Brain pericyte (primary cell): ENCODE measurements at regions not wholly inside any gene's neighbourhood (a gene's known extent, or its start where the extent isn't known, plus 50 kb on each side); places are given as distances from the start of the nearest gene placed in this dataset.

Source experiments
- DNase-seq: peaks from one replicate; pipeline ENCODE4 v3.0.0-alpha.2; 2012; ENCODE audit warnings: low read depth, low spot score

- DNase-seq: no peak
Measured at GRCh38 chr9:13717322-13718054, 438.0 kb upstream of the MPDZ start.

GRCh38 chr9:13716601-13717321, 437.3 kb upstream of the MPDZ start:
- DNase-seq: no peak

- DNase-seq: no peak
Measured at GRCh38 chr9:13716090-13716489, 436.6 kb upstream of the MPDZ start.

- no peak for DNase-seq
Measured at GRCh38 chr9:13715430-13715829, 435.9 kb upstream of the MPDZ start.

- no peak for DNase-seq
Measured at GRCh38 chr9:13707612-13708576, 428.4 kb upstream of the MPDZ start.

GRCh38 chr9:13705918-13706317, 426.4 kb upstream of the MPDZ start:
- peak; percentile 80 for DNase-seq

- no peak for DNase-seq
Measured at GRCh38 chr9:13705373-13705772, 425.9 kb upstream of the MPDZ start.

GRCh38 chr9:13690595-13690994, 411.1 kb upstream of the MPDZ start:
- DNase-seq: no peak

GRCh38 chr9:13689925-13690324, 410.4 kb upstream of the MPDZ start:
- no peak for DNase-seq

DNA sequence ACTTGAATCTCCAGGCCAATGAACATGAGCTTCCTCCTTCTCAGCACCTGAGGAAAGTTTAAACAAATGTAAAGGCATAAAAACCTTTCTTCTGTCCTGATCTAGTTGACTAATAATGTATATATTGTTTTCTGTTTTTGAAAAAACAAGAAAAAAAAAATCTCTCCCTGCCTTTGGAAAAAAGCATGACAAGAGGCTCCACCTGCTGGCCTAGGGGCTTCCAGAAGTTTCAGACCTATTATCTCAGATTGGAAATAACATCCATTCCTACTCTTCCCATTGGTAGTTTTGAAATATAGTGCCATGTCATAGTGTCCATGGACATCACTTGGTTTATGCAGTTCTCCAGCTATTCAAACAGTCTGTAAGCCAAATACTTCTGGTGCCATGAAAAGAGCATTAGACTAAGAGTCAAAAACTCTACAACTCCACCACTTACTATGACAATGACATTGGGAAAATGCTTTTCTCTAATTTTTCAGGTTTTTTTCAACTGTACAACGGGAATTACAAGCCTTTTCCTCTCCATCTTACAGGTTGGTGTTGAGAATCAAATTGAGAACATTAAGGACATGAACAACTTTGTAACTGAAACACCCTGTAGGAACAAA, 409.6 kb upstream of the MPDZ start:
- DNase-seq: no peak

- peak; percentile 36 for DNase-seq
Measured at GRCh38 chr9:13688223-13688989, 408.9 kb upstream of the MPDZ start.

GRCh38 chr9:13684656-13685055, 405.2 kb upstream of the MPDZ start:
- no peak for DNase-seq

DNA sequence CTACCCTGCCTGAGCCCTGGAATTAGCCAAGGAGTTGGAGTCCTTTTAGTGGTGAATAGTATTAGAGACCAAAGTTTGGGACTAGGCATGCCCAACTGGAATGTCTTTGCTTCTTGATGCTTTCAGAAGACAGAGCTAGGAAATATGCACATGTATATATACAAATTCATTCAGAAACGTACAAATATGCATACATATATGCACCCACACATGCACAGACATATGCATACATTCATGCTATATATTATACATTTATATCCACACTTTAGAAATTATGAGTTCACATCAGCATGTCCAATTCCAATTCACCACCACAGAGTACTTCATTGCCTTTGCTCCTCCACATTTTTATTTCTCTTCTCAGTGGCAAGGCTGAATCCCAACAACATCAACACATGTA, 398.3 kb upstream of the MPDZ start:
- DNase-seq: no peak

DNA sequence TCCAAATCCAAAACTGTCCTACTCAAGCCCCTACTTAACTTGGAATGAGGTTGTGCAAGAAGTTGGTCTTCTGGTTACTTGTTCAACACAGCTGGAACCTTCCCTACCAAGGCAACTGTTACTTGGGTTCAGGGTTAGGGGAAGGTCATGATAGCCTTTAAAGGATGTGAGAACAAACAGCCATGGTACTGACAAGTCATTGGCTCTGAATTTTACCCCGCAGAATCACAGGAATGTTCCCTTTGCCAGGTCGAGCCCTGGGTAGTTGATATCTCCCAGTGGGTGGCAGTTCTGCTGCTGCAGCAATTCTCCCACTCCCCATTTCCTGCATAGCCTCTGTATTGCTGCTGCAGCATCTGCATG, 396.1 kb upstream of the MPDZ start:
- no peak for DNase-seq

DNA sequence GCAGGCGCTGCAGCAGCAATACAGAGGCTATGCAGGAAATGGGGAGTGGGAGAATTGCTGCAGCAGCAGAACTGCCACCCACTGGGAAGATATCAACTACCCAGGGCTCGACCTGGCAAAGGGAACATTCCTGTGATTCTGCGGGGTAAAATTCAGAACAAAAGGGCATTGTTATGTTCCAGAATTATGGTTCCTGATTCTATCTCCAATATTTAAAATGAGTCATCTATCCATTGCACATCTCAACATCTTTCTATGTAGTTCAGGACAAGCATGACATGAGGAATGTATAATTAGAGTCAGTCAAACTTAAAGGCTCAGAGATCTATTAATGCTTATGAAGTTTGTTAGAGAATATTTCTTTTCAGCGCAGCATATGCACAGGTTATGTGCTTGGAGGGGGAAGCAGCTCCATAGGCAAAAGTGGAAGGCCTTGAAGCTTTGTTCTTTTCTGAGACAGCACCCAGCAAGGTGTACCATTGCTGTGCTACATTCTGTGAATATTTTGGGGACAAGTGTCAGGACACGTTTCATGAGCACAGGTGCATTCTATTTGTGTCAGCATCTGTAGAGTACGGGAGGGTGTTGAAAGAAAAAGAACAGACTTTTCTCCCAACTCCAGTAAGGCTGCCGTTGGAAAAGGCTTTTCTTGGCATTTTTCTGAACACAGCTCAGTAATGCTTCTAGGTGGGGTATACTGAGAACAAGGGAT, 395.6 kb upstream of the MPDZ start:
- DNase-seq: no peak

GRCh38 chr9:13673348-13673747, 393.9 kb upstream of the MPDZ start:
- DNase-seq: no peak

DNA sequence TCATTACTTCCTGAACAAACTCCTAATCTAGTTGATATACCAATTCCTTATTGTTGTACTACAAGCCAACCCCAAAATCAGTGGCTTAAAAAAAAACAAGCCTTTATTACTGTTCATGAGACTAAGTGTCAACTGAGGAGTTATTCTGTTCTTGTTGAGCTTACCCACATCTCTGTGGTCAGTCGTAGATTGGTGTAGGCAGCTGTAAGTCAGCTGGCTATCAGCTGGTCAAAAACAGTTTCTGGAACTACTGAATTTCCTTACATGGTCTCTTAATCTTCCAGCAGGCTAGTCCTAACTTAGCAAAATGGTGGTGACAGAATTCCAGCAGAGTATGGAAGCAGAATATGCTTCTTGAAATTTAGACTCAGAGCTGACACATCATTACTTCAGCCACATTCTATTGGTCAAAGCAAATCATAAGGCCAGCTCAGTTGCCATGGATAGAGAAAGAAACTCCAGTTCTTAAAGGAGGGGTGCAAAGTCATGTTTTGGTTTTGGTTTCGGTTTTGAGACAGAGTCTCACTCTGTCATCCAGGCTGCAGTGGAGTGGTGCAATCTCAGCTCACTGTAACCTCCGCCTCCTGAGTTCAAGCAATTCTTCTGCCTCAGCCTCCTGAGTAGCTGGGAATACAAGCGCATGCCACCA, 386.1 kb upstream of the MPDZ start:
- no peak for DNase-seq

DNA sequence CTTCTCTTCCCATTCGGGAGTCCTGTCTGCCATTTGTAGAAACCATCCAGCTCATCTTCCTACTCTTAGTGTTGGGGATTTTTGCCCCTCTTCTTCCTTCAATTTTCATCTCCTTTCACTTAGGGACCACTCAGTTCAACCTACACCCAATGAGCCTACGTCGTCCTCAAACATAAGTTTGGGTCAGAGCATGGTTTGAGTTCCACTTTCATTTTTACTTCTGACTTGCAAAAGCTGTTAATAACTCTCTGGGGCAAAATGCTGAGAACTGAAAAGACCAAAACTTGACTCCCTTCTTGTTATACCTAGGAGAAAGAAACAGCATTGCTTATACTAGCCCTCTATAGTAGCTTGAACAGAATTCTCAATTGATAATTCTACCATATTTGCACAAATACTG, 381.5 kb upstream of the MPDZ start:
- DNase-seq: no peak

- DNase-seq: no peak
Measured at GRCh38 chr9:13651969-13652663, 372.6 kb upstream of the MPDZ start.
